Testis (tissue), 2 donors: ENCODE measurements at regions not wholly inside any gene's neighbourhood (a gene's known extent, or its start where the extent isn't known, plus 50 kb on each side); places are given as distances from the start of the nearest gene placed in this dataset.

Experiments used
- CTCF ChIP-seq, 3 experiments: fragments of 450-650 bp in 2 of 3; fragments of 200-600 bp in 1 of 3; sonication (generic) in 1 of 3; IDR thresholded peaks; one replicate each; pipeline ENCODE4 v1.5.1; 2016 to 2019; ENCODE audit warnings: antibody characterized with exemption in 3 of 3, mild to moderate bottlenecking in 2 of 3, moderate library complexity in 1 of 3
- POLR2A ChIP-seq: fragments of 450-650 bp; IDR thresholded peaks from one replicate; pipeline ENCODE4 v1.6.1; 2017; ENCODE audit warnings: antibody characterized with exemption, mild to moderate bottlenecking, moderate library complexity

- no peak for TF ChIP-seq POLR2A
- no peak for TF ChIP-seq CTCF (IDR thresholded peaks at IDR 0.05)
Observed at GRCh38 chr3:28986922-28987321, 293.9 kb upstream of the RBMS3 start.
